ENCODE measurements at regions not wholly inside any gene's neighbourhood (a gene's known extent, or its start where the extent isn't known, plus 50 kb on each side); places are given as distances from the start of the nearest gene placed in this dataset.

DNA sequence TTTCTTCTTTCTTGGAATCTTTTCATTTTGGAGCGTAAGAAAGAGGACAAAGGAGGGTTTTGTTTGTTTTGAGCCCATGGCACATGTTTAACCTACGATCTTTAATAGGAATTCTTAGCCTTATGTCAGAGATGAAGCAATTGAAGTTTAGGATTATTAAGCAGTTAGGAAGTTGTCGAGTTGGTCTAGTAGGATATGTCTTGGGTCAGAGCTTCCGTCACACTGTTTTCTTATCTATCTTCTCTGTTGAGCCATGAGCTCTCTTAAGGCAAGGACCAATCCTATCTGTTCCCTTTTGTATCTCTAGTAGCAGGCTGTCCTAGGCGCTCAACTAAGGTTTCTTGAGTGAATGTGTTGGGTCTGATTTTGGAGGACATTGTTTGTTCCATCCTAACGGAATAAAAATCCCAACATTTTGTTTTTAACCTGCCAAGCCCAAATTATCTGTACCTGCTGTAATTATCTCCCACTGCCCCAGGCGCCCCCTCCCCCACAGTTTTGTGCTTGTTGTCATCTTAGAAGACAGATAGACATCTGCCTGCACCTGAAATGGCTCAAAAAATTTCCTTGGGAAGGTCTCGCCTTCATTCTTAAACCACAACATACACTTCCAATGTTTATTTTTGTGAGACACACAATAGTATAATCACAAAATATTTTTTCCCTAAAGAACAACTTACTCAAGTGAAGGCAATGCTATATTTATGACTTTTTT, 95.3 kb upstream of the GADD45A start:
- TF ChIP-seq, protein P1, sequence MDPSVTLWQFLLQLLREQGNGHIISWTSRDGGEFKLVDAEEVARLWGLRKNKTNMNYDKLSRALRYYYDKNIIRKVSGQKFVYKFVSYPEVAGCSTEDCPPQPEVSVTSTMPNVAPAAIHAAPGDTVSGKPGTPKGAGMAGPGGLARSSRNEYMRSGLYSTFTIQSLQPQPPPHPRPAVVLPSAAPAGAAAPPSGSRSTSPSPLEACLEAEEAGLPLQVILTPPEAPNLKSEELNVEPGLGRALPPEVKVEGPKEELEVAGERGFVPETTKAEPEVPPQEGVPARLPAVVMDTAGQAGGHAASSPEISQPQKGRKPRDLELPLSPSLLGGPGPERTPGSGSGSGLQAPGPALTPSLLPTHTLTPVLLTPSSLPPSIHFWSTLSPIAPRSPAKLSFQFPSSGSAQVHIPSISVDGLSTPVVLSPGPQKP (IDR thresholded peaks at IDR 0.05; ENCODE audit: low read depth, low read length), result no peak
- TF ChIP-seq POLR2AphosphoS5 (IDR thresholded peaks at IDR 0.05; ENCODE audit: low read length) (no peak), EED (IDR thresholded peaks at IDR 0.05; ENCODE audit: low read depth) (no peak), EZH2 (IDR thresholded peaks at IDR 0.05; ENCODE audit: borderline replicate concordance, control insufficient read depth, low read depth, low read length) (no peak), CHD2 (IDR thresholded peaks at IDR 0.05; ENCODE audit: borderline replicate concordance, low read depth, low read length) (no peak), POLR2A (IDR thresholded peaks at IDR 0.05; ENCODE audit: low read depth, low read length) (no peak), BRCA1 (IDR thresholded peaks at IDR 0.05; ENCODE audit: low read depth, low read length) (no peak), BMI1 (IDR thresholded peaks at IDR 0.05; ENCODE audit: borderline replicate concordance) (no peak)
- TF ChIP-seq, protein P2, sequence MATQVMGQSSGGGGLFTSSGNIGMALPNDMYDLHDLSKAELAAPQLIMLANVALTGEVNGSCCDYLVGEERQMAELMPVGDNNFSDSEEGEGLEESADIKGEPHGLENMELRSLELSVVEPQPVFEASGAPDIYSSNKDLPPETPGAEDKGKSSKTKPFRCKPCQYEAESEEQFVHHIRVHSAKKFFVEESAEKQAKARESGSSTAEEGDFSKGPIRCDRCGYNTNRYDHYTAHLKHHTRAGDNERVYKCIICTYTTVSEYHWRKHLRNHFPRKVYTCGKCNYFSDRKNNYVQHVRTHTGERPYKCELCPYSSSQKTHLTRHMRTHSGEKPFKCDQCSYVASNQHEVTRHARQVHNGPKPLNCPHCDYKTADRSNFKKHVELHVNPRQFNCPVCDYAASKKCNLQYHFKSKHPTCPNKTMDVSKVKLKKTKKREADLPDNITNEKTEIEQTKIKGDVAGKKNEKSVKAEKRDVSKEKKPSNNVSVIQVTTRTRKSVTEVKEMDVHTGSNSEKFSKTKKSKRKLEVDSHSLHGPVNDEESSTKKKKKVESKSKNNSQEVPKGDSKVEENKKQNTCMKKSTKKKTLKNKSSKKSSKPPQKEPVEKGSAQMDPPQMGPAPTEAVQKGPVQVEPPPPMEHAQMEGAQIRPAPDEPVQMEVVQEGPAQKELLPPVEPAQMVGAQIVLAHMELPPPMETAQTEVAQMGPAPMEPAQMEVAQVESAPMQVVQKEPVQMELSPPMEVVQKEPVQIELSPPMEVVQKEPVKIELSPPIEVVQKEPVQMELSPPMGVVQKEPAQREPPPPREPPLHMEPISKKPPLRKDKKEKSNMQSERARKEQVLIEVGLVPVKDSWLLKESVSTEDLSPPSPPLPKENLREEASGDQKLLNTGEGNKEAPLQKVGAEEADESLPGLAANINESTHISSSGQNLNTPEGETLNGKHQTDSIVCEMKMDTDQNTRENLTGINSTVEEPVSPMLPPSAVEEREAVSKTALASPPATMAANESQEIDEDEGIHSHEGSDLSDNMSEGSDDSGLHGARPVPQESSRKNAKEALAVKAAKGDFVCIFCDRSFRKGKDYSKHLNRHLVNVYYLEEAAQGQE (IDR thresholded peaks at IDR 0.05; ENCODE audit: low read depth, low read length), result no peak
- TF ChIP-seq, protein P3, sequence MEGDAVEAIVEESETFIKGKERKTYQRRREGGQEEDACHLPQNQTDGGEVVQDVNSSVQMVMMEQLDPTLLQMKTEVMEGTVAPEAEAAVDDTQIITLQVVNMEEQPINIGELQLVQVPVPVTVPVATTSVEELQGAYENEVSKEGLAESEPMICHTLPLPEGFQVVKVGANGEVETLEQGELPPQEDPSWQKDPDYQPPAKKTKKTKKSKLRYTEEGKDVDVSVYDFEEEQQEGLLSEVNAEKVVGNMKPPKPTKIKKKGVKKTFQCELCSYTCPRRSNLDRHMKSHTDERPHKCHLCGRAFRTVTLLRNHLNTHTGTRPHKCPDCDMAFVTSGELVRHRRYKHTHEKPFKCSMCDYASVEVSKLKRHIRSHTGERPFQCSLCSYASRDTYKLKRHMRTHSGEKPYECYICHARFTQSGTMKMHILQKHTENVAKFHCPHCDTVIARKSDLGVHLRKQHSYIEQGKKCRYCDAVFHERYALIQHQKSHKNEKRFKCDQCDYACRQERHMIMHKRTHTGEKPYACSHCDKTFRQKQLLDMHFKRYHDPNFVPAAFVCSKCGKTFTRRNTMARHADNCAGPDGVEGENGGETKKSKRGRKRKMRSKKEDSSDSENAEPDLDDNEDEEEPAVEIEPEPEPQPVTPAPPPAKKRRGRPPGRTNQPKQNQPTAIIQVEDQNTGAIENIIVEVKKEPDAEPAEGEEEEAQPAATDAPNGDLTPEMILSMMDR (IDR thresholded peaks at IDR 0.05 in 2 of 3, conservative IDR thresholded peaks at IDR 0.05 in 1 of 3; ENCODE audit: control insufficient read depth in 2 of 3, extremely low read depth in 1 of 3, insufficient read depth in 1 of 3, low read depth in 3 of 3, low read length in 3 of 3), result no peak

Measured in GM12878 (cell line).